H1 (cell line): ENCODE measurements at regions not wholly inside any gene's neighbourhood (a gene's known extent, or its start where the extent isn't known, plus 50 kb on each side); places are given as distances from the start of the nearest gene placed in this dataset.

Experiments used
- CTCF ChIA-PET: fragments of 300-600 bp; sonication (Branson Sonifier 250); formaldehyde crosslinking; loops from one replicate; lab custom pipeline; 2021; ENCODE audit not compliant: partially characterized antibody; lab: Charles Lee
- POLR2A ChIA-PET: fragments of 300-600 bp; sonication (Branson Sonifier 250); formaldehyde crosslinking; loops from one replicate; lab custom pipeline; 2021; ENCODE audit warnings: inconsistent platforms; ENCODE audit not compliant: partially characterized antibody; lab: Charles Lee
- DNase-seq, 2 experiments: peaks; one replicate each; pipeline versions ENCODE4 v3.0.0 to v3.0.0-alpha.2; 2010 to 2022; ENCODE audit warnings: low spot score in 2 of 2, low read depth in 1 of 2, mixed read lengths in 1 of 2
- FAIRE-seq: peaks from 2 replicates; lab custom pipeline; 2011; peaks lifted over from hg19 to GRCh38; lab: Jason Lieb, UNC
- H2AFZ ChIP-seq: 2 replicates; pipeline ENCODE4 v1.8.1; 2012; ENCODE audit warnings: low read length, inconsistent platforms
- H2AK5ac ChIP-seq: 2 replicates; pipeline ENCODE4 v1.6.1; 2013; ENCODE audit warnings: low read depth, low read length
- H2BK120ac ChIP-seq: replicated peaks from 2 replicates; pipeline ENCODE3; 2013; ENCODE audit warnings: low read depth, low read length, inconsistent platforms
- H2BK12ac ChIP-seq: 2 replicates; pipeline ENCODE4 v1.6.1; 2013; ENCODE audit warnings: low read depth, low read length
- H2BK15ac ChIP-seq: 2 replicates; pipeline ENCODE4 v1.6.1; 2013; ENCODE audit warnings: low read length
- H2BK20ac ChIP-seq: 2 replicates; pipeline ENCODE4 v1.6.1; 2013; ENCODE audit warnings: low read length
- H2BK5ac ChIP-seq: 2 replicates; pipeline ENCODE4 v1.6.1; 2013; ENCODE audit warnings: low read depth, low read length
- H3K14ac ChIP-seq: 2 replicates; pipeline ENCODE4 v1.6.1; 2013; ENCODE audit warnings: inconsistent platforms; ENCODE audit not compliant: insufficient read length
- H3K18ac ChIP-seq: 2 replicates; pipeline ENCODE4 v1.6.1; 2013; ENCODE audit warnings: low read length; ENCODE audit errors: extremely low read depth
- H3K23ac ChIP-seq: 2 replicates; pipeline ENCODE4 v1.6.1; 2013; ENCODE audit warnings: inconsistent platforms; ENCODE audit not compliant: insufficient read length
- H3K23me2 ChIP-seq: 2 replicates; pipeline ENCODE4 v1.6.1; 2013; ENCODE audit warnings: low read depth, low read length
- H3K27ac ChIP-seq: 2 replicates; pipeline ENCODE4 v1.6.1; 2011; ENCODE audit warnings: low read depth, low read length, inconsistent platforms
- H3K27me3 ChIP-seq, 4 experiments: replicated peaks in 1 of 4; 1 replicate in 1 of 4; 2 replicates in 3 of 4; pipeline versions ENCODE4 v1.6.1 to v1.8.1; 2011 to 2013; ENCODE audit warnings: low read length in 3 of 4, mild to moderate bottlenecking in 3 of 4, inconsistent platforms in 2 of 4, mixed read lengths in 2 of 4, moderate library complexity in 1 of 4; ENCODE audit not compliant: control insufficient read depth in 3 of 4, insufficient read depth in 3 of 4; ENCODE audit errors: extremely low read depth in 1 of 4
- H3K36me3 ChIP-seq, 4 experiments: 2 replicates each; pipeline versions ENCODE4 v1.6.1 to v1.8.1; 2011 to 2013; ENCODE audit warnings: mild to moderate bottlenecking in 4 of 4, low read length in 3 of 4, moderate library complexity in 2 of 4, control low read depth in 1 of 4, inconsistent platforms in 1 of 4; ENCODE audit not compliant: insufficient read depth in 4 of 4, control insufficient read depth in 2 of 4
- H3K4ac ChIP-seq: replicated peaks from 2 replicates; pipeline ENCODE3; 2013; ENCODE audit warnings: low read length, low read depth, mixed read lengths, inconsistent platforms; ENCODE audit not compliant: insufficient read length
- H3K4me1 ChIP-seq, 4 experiments: replicated peaks in 1 of 4; 1 replicate in 1 of 4; 2 replicates in 3 of 4; pipeline versions ENCODE4 v1.6.1 to v1.8.1; 2011 to 2013; ENCODE audit warnings: low read length in 3 of 4, inconsistent platforms in 2 of 4, mixed read lengths in 1 of 4; ENCODE audit not compliant: insufficient read depth in 4 of 4, control insufficient read depth in 3 of 4
- H3K4me2 ChIP-seq, 2 experiments: 2 replicates each; pipeline versions ENCODE4 v1.6.1 to v1.8.1; 2011 to 2013; ENCODE audit warnings: low read depth in 2 of 2, low read length in 2 of 2, control low read depth in 1 of 2, inconsistent platforms in 1 of 2, mild to moderate bottlenecking in 1 of 2; ENCODE audit not compliant: insufficient read depth in 1 of 2
- H3K4me3 ChIP-seq, 4 experiments: fragments of 200-600, 300-600 bp in 1 of 4; sonication (generic), shearing (Covaris generic), sonication (Bioruptor Twin) in 1 of 4; 2 replicates each; pipeline versions ENCODE4 v1.5.1 to v1.8.1; 2011 to 2016; ENCODE audit warnings: low read length in 4 of 4, low read depth in 3 of 4, control low read depth in 2 of 4, inconsistent platforms in 2 of 4, mild to moderate bottlenecking in 2 of 4, mixed read lengths in 1 of 4, moderate library complexity in 1 of 4; ENCODE audit not compliant: insufficient read depth in 2 of 4; ENCODE audit errors: extremely low read depth in 1 of 4
- H3K56ac ChIP-seq: replicated peaks from 2 replicates; pipeline ENCODE3; 2013; ENCODE audit warnings: low read depth, mild to moderate bottlenecking, mixed read lengths, low read length, inconsistent platforms; ENCODE audit not compliant: insufficient read length
- H3K79me1 ChIP-seq: 2 replicates; pipeline ENCODE4 v1.6.1; 2013; ENCODE audit warnings: low read depth, low read length, control low read depth
- H3K79me2 ChIP-seq, 2 experiments: 2 replicates each; pipeline versions ENCODE4 v1.6.1 to v1.8.1; 2012 to 2013; ENCODE audit warnings: low read length in 2 of 2, mild to moderate bottlenecking in 2 of 2, inconsistent platforms in 1 of 2; ENCODE audit not compliant: insufficient read depth in 2 of 2, control insufficient read depth in 1 of 2
- H3K9ac ChIP-seq, 4 experiments: replicated peaks in 1 of 4; 1 replicate in 1 of 4; 2 replicates in 3 of 4; pipeline versions ENCODE4 v1.6.1 to v1.8.1; 2011 to 2013; ENCODE audit warnings: low read depth in 3 of 4, low read length in 3 of 4, control low read depth in 2 of 4, mild to moderate bottlenecking in 2 of 4, moderate library complexity in 2 of 4, inconsistent platforms in 1 of 4; ENCODE audit errors: extremely low read depth in 1 of 4
- H3K9me3 ChIP-seq, 2 experiments: 2 replicates each; pipeline versions ENCODE4 v1.6.1 to v1.8.1; 2012 to 2013; ENCODE audit warnings: mild to moderate bottlenecking in 2 of 2, moderate library complexity in 2 of 2, control low read depth in 1 of 2, inconsistent platforms in 1 of 2, low read depth in 1 of 2, low read length in 1 of 2, mixed read lengths in 1 of 2; ENCODE audit not compliant: insufficient read depth in 2 of 2
- H4K20me1 ChIP-seq, 2 experiments: replicated peaks in 1 of 2; 2 replicates each; pipeline versions ENCODE3 to v1.8.1; 2011 to 2013; ENCODE audit warnings: inconsistent platforms in 2 of 2, low read length in 2 of 2, mild to moderate bottlenecking in 1 of 2; ENCODE audit not compliant: insufficient read depth in 2 of 2, control insufficient read depth in 1 of 2
- H4K5ac ChIP-seq: 2 replicates; pipeline ENCODE4 v1.6.1; 2013; ENCODE audit warnings: low read length, low read depth, mixed read lengths, inconsistent platforms; ENCODE audit not compliant: insufficient read length
- H4K8ac ChIP-seq: 2 replicates; pipeline ENCODE4 v1.8.0; 2013; ENCODE audit warnings: mild to moderate bottlenecking, moderate library complexity, low read length, inconsistent platforms; ENCODE audit not compliant: insufficient read depth; ENCODE audit errors: extremely low read depth
- H4K91ac ChIP-seq: replicated peaks from 2 replicates; pipeline ENCODE3; 2013; ENCODE audit warnings: low read length, mixed read lengths, inconsistent platforms; ENCODE audit not compliant: insufficient read length
- ASH2L ChIP-seq: fragments of 200-600, 300-600 bp; sonication (generic); IDR thresholded peaks from one replicate; pipeline ENCODE4 v1.7.1; 2017; ENCODE audit warnings: low read length
- CREB1 ChIP-seq: IDR thresholded peaks from 2 replicates; pipeline ENCODE4 v1.6.1; 2012; ENCODE audit warnings: inconsistent platforms
- KDM4A ChIP-seq: IDR thresholded peaks from one replicate; pipeline ENCODE4 v1.7.1; 2012; ENCODE audit warnings: low read depth, mild to moderate bottlenecking, moderate library complexity, low read length, inconsistent platforms; ENCODE audit not compliant: severe bottlenecking
- SP2 ChIP-seq: IDR thresholded peaks from 2 replicates; pipeline ENCODE4 v1.6.1; 2012; ENCODE audit warnings: mild to moderate bottlenecking, low read length, inconsistent platforms
- WGBS, 2 experiments: shearing (Covaris generic) in 1 of 2; methylation state at CpG; one replicate each; pipeline versions ENCODE4 v1.1.6 to v1.1.7; 2013 to 2015; ENCODE audit warnings: low lambda C conversion rate in 2 of 2, mixed read lengths in 2 of 2, inconsistent platforms in 1 of 2, low coverage in 1 of 2, missing lambda C conversion rate in 1 of 2; ENCODE audit not compliant: insufficient replicate concordance in 2 of 2, insufficient coverage in 1 of 2, insufficient read length in 1 of 2; ENCODE audit errors: extremely low coverage in 1 of 2, missing lambda C conversion rate in 1 of 2; 5-methylcytosine and 5-hydroxymethylcytosine counted together

DNA sequence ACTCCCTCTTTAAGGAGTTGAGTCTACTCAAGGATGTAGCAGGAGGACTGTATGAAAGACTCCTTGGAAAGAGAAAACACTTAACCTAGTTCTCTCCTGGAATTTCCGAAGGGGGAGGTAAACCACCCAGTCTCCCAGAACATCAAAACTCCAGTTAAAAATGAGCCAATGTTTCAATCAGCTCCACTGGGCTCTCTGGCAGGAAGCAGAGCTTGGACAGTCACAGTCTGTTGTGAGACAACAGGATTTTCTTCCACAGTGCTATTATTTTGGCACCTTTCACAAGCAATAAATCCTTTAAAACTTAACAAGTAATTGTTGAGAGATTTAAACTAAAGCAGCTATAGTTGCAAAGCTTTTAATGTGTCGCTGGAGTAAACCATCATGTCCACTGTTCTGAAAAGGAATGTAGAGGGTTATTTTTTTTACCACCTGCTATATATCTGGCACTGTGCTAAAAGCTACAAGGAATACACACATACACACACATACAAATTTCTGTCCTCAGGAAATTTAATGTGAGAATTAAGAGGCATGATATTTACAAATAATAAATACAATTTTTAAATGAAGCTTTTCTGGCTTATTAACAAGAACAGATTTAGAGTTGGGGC, 229.2 kb upstream of the INTU start:
- H2AFZ ChIP-seq = no peak overlapping the region; the same call in 1 of the 2 replicates
- no peak overlapping the region for H2BK15ac ChIP-seq
- H3K56ac ChIP-seq = no peak overlapping the region
- H3K27me3 ChIP-seq = no peaks in the 10 kb centered on the region
- H2BK5ac ChIP-seq = no peak overlapping the region
- no peak overlapping the region for H3K23ac ChIP-seq
- no peak overlapping the region for H2AK5ac ChIP-seq
- H3K4me2 ChIP-seq = no peak overlapping the region
- H4K20me1 ChIP-seq = no peaks in the 10 kb centered on the region
- ChIA-PET POLR2A (interaction anchor here (0.7 kb wide), 1 partner anchor 1010 kb away, joined by 3 read pairs; no protein-coding TSS in a partner anchor), CTCF (interaction anchor here (1.1 to 5.5 kb wide), 7 partner anchors 13 to 812 kb away, joined by 3 to 33 read pairs (median 4); no protein-coding TSS in a partner anchor)
- no peak overlapping the region for H2BK120ac ChIP-seq
- H3K9ac ChIP-seq = no peak overlapping the region
- H3K79me2 ChIP-seq = no peaks in the 10 kb centered on the region
- H3K79me1 ChIP-seq = no peaks in the 10 kb centered on the region
- H3K14ac ChIP-seq = no peak overlapping the region
- peaks cover 18 to 19% of the 10 kb centered on the region in 2 experiments for H3K9me3 ChIP-seq
- no peak overlapping the region for H4K8ac ChIP-seq
- no peaks in the 10 kb centered on the region for H3K4me1 ChIP-seq
- no peak for DNase-seq
- H3K4ac ChIP-seq = no peak overlapping the region
- no peak overlapping the region for H3K18ac ChIP-seq
- H4K91ac ChIP-seq = no peak overlapping the region
- FAIRE-seq = no peak
- H3K4me3 ChIP-seq = no peak overlapping the region
- 94% methylated on average over 2 of the region's 2 CpGs; no CpG with 5 or more reads in 1 of the 2 experiments for WGBS, 2 experiments
- H2BK12ac ChIP-seq = no peak overlapping the region
- H4K5ac ChIP-seq = no peak overlapping the region
- H3K27ac ChIP-seq = no peak overlapping the region
- peaks cover 0 to 9% (median 3%) of the 10 kb centered on the region in 4 experiments; a peak in 3 of 8 replicates for H3K36me3 ChIP-seq
- no peaks in the 10 kb centered on the region; the same call in 1 of the 2 replicates for H3K23me2 ChIP-seq
- H2BK20ac ChIP-seq = no peak overlapping the region
- no peak for TF ChIP-seq ASH2L
- TF ChIP-seq SP2 = no peak
- TF ChIP-seq CREB1 = no peak
- no peak for TF ChIP-seq KDM4A
